ENCODE measurements at regions not wholly inside any gene's neighbourhood (a gene's known extent, or its start where the extent isn't known, plus 50 kb on each side); places are given as distances from the start of the nearest gene placed in this dataset.

GRCh38 chr10:133025558-133026090 is 62.1 kb upstream of the ADGRA1 start:
- H3K4me3 ChIP-seq (replicated peaks in 1 of 3; ENCODE audit: low read depth in 2 of 3, low read length in 3 of 3): no peak overlapping the region
- H3K27me3 Mint-ChIP-seq (ENCODE audit: low read depth in 3 of 3): peaks cover 21 to 60% (median 34%) of the 10 kb centered on the region in 3 donors
- H3K36me3 Mint-ChIP-seq: peaks cover 0 to 2% of the 10 kb centered on the region in 2 donors
- H4K20me1 ChIP-seq (ENCODE audit: insufficient read depth, low read length): peaks cover 8% of the 10 kb centered on the region
- H3K4me1 Mint-ChIP-seq: peaks cover 13% of the 10 kb centered on the region
- no peak for TF ChIP-seq CTCF (IDR thresholded peaks at IDR 0.05)
- no peaks in the 10 kb centered on the region for H3K79me2 ChIP-seq (ENCODE audit: insufficient read depth, low read length)
- H3K9me3 ChIP-seq (replicated peaks in 1 of 2; ENCODE audit: control insufficient read depth in 1 of 2, insufficient read depth in 1 of 2, low read length in 2 of 2): no peaks in the 10 kb centered on the region
- 94% methylated on average over 11 of the region's 13 CpGs for WGBS (ENCODE audit: insufficient coverage)
- no peak for DNase-seq
- intact Hi-C loops (cut with micrococcal nuclease): no loop called here
- H3K27ac ChIP-seq (ENCODE audit: low read depth in 1 of 2, low read length in 2 of 2): no peak overlapping the region
- no peak overlapping the region for H3K4me2 ChIP-seq (replicated peaks; ENCODE audit: extremely low read depth, low read length, poor library complexity, severe bottlenecking)
- peaks cover 0 to 27% of the 10 kb centered on the region in 2 donors for H3K27me3 ChIP-seq (ENCODE audit: control insufficient read depth in 2 of 2, insufficient read depth in 2 of 2, low read length in 2 of 2)
- no peaks in the 10 kb centered on the region for H3K36me3 ChIP-seq (replicated peaks in 1 of 2; ENCODE audit: control insufficient read depth in 1 of 2, insufficient read depth in 2 of 2, low read length in 2 of 2)
- peaks cover 0 to 10% (median 0%) of the 10 kb centered on the region in 7 donors for H3K9me3 Mint-ChIP-seq
- peaks cover 4 to 10% of the 10 kb centered on the region in 2 donors for H3K4me1 ChIP-seq (ENCODE audit: control insufficient read depth in 1 of 2, insufficient read depth in 2 of 2, low read length in 2 of 2)
- no peak overlapping the region for H2AFZ ChIP-seq (ENCODE audit: insufficient read depth, low read depth, low read length, poor library complexity, severe bottlenecking)
- H3K9ac ChIP-seq (ENCODE audit: insufficient read depth, low read length, poor library complexity, severe bottlenecking): no peak overlapping the region
- H3K27ac Mint-ChIP-seq: no peak overlapping the region
- no peak overlapping the region for H3K4me3 Mint-ChIP-seq

DNA sequence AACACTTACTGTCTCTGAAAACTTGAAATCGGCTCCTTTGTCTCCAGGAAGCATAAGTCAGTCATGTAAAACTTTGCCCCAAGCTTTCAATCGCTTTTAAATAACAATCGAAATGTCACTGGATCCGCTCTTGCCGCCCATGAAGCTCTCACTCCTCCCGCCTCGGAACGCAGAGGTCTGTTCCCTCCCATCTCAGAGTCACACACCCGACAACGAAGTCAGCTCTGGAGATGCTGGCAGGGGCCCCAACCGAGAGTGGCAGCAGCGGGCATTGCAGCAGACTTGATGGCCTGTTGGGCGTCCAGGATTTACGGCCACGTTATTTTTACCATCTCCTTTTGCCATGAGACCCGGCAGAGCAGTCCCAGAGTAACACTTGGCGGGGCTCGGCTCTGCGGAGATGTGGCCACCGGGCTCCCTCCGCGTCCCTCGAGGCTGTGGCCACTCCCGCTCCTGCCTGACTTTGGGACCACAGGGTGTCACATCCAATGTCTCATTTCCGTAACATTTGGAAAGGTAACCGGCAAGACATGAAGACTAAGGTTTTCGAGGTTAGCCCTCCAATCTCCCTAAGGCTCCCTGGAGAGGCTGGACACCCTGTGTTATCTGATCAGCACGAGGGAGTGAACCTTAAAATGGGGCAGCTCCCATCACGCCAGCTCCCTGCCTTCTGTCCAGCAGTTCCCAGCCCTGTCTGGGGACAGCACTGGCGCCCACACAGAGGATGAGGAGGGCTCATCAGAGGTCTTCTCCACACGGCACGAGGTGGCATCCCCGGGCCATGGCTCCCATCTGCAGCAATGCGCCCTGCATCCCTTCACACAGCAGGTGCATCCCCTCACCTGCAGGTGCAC is 62.8 kb upstream of the ADGRA1 start:
- Histone ChIP-seq H3K79me2 (ENCODE audit: insufficient read depth, low read length) (no peaks in the 10 kb centered on the region), H4K20me1 (ENCODE audit: insufficient read depth, low read length) (peaks cover 8% of the 10 kb centered on the region), H2AFZ (ENCODE audit: insufficient read depth, low read depth, low read length, poor library complexity, severe bottlenecking) (no peak overlapping the region), H3K4me2 (replicated peaks; ENCODE audit: extremely low read depth, low read length, poor library complexity, severe bottlenecking) (no peak overlapping the region), H3K4me1 (ENCODE audit: control insufficient read depth in 1 of 2, insufficient read depth in 2 of 2, low read length in 2 of 2) (peaks cover 4 to 10% of the 10 kb centered on the region in 2 donors), H3K27me3 (ENCODE audit: control insufficient read depth in 2 of 2, insufficient read depth in 2 of 2, low read length in 2 of 2) (peaks cover 0 to 21% of the 10 kb centered on the region in 2 donors), H3K4me3 (replicated peaks in 1 of 3; ENCODE audit: low read depth in 2 of 3, low read length in 3 of 3) (no peak overlapping the region), H3K9me3 (replicated peaks in 1 of 2; ENCODE audit: control insufficient read depth in 1 of 2, insufficient read depth in 1 of 2, low read length in 2 of 2) (no peaks in the 10 kb centered on the region), H3K36me3 (replicated peaks in 1 of 2; ENCODE audit: control insufficient read depth in 1 of 2, insufficient read depth in 2 of 2, low read length in 2 of 2) (no peaks in the 10 kb centered on the region), H3K27ac (ENCODE audit: low read depth in 1 of 2, low read length in 2 of 2) (no peak overlapping the region), H3K9ac (ENCODE audit: insufficient read depth, low read length, poor library complexity, severe bottlenecking) (no peak overlapping the region)
- Mint-ChIP-seq H3K27me3 (ENCODE audit: low read depth in 3 of 3) (peaks cover 14 to 55% (median 29%) of the 10 kb centered on the region in 3 donors), H3K36me3 (peaks cover 0 to 2% of the 10 kb centered on the region in 2 donors), H3K27ac (no peak overlapping the region), H3K9me3 (peaks cover 0 to 10% (median 0%) of the 10 kb centered on the region in 7 donors), H3K4me3 (no peak overlapping the region), H3K4me1 (peaks cover 13% of the 10 kb centered on the region)
- 92% methylated on average over 34 of the region's 34 CpGs for WGBS (ENCODE audit: insufficient coverage)
- intact Hi-C loops (cut with micrococcal nuclease): no loop called here
- no peak for DNase-seq
- TF ChIP-seq CTCF (IDR thresholded peaks at IDR 0.05): no peak

All from CD14-positive monocyte (primary cell).